DMS53 (cell line): ENCODE measurements at regions not wholly inside any gene's neighbourhood (a gene's known extent, or its start where the extent isn't known, plus 50 kb on each side); places are given as distances from the start of the nearest gene placed in this dataset.
"Not testable (repeated sequence)": the region's sequence is repeated elsewhere in the genome, so short reads cannot be mapped to it uniquely, and the experiment has no call there.

Source experiments
- DNase-seq: peaks from one replicate; lab custom pipeline; 2025; lab: John Stamatoyannopoulos, UW

DNA sequence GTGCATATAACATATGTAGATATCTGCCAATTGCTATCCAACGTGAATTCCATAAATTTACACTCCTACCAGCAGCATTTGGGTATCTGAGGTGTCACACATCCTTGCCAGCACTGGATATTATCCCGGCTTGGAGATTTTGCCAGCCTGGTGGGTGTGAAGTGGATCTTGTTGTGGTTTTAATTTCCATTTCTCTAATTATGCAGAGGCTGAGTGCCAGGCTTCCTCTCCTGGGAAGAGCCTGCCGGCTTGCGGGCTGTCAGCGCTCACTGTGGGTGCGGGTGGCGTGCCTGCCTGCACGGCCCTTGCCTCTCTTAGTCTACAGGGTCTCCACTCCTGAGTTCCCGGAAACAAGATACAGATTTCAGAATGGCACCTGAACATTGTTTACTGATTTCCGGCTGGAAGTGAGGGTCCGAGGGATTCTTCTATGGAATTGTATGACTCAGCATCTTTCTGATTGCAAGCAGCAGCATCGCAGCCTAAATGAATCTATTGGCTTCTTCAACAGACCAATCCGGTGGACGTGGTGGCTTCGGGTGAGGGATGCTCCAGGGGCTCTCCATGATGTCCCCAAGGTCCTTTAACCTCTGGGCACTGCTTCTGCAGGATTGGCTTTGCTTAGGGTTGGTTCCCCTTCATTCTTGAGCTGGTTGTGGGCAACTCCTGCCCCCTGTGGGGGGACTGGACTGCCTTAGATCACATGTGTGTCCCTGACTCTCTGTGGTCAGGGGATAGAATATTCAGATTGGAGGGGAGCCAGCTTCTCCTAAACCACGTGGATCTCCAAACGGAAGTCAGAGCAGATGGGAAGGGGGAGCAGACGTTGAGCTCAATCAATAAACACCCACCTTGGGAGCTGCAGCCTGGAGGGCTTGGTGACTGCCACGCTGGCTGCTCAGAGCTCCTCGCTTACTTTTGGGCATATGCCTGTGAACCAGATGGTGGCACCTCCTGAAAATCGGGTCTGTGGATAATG, 58.0 kb upstream of the LRPAP1 start:
- not testable (repeated sequence) for DNase-seq

DNA sequence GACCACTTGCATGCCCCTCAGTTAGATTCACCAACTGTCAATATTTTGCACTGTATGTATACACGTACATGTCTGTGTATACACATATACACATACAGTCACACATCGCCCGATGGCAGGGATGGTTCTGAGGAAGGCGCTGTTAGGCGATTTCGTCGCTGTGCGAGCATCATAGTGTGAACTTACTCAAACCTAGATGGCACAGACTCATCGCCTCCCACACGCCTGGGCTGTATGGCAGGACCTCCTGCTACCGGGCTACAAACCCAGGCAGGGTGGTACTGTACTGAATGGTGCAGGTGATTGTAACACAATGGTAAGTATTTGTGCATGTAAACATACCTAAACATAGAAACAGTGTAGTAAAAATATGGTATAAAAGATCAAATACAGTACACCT, 57.2 kb upstream of the LRPAP1 start:
- DNase-seq, result not testable (repeated sequence)

DNA sequence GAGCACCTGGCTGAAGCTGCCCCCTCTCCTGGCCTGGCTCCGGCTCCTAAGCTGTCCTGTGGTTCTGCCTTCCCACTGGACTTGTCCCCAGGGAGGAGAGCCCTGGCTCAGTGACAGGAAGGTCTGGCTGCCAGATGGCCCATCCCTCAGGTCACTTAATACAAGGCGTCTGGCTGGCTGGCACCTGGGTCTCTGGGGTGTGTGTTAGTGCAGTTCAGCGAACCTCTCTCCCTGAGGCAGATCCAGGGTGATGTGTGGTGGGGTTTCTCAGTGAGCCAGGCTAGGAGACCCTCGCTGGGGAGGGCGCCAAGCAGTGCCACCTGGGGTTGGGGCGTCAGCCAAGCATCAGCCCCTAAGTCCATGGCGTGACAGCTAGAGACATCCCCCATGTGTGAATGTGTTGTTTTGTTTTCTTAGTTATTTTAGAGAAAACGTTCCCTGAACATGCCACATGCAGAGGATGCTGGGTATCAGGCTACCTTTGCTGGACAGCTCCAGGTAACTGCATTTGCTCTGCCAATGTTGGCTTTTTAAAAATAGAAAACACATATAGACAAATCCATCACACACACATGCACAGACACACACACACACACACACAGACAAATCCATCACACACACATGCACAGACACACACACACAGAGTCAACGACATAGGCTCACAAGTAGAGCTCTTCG, 56.4 kb upstream of the LRPAP1 start:
- DNase-seq, result not testable (repeated sequence)

DNA sequence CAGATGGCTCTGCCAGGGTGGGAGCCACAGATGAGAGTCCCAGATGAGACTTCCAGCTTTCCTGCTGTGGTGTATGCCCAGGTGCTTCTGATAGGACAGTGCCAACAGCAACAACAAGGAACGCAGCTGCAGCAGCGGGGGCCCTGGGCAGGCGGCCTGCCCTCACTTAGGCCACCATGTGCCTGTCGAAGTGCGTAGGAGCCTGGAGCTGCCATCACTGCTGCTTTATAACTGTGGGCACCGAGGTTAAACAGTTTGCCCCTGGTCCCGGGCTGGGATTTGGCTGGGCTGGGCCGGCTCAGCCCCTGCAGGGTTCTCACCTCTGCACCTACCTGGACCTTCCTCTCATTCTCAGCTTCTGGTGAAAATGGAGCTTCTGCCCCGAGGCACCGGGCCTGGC, 54.4 kb upstream of the LRPAP1 start:
- DNase-seq, result not testable (repeated sequence)

DNA sequence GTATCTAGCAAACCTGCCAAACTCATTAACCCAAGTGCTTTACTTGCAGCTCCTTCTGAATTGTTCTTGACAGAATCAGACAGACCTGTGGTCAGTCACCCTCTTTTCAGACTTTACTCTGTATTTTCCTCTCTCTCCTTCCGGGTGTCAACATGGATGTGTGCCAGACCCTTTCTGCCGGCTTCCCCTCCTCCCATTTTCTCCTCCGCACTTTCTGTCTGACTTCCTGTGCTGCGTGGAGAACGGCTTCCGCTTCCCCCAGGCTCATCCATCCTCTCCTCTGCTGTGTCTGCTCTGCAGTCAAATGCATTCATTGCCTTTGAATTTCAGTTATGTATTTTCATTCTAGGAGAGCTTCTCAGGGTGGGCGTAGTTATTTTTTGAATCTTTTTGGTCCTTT, 53.3 kb upstream of the LRPAP1 start:
- DNase-seq, result not testable (repeated sequence)

DNA sequence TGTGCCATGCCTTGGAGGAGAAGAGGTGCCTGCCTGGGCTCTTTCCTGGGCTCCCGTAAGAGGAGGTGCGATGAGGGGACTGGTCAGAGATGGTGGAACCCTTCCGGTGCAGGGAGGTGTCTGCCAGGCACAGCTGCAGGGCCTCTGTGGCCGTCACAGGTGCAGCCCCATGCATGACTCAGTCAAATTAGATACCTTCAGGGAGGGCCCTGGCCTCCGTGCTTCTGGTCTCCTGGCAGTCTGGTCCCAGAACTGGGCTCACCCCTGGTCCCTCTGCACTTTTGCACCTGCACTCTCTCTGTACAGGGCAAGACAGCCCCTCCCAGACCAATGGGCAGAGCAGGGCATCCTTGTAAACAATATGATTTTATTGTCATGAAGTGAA, 49.9 kb upstream of the LRPAP1 start:
- no peak for DNase-seq
